WTC11 (cell line): ENCODE measurements at regions not wholly inside any gene's neighbourhood (a gene's known extent, or its start where the extent isn't known, plus 50 kb on each side); places are given as distances from the start of the nearest gene placed in this dataset.

Experiments used
- MAX ChIP-seq: sonication (generic); formaldehyde crosslinking; IDR thresholded peaks from 2 replicates; pipeline ENCODE4 v1.8.0; 2022; ENCODE audit warnings: mild to moderate bottlenecking, missing genetic modification reagents
- USF2 ChIP-seq: sonication (generic); formaldehyde crosslinking; IDR thresholded peaks from 2 replicates; pipeline ENCODE4 v1.8.1; 2023; ENCODE audit warnings: mild to moderate bottlenecking, missing genetic modification reagents, moderate library complexity
- ZNF121 ChIP-seq: sonication (generic); formaldehyde crosslinking; IDR thresholded peaks from 2 replicates; pipeline ENCODE4 v1.8.0; 2023; ENCODE audit warnings: missing genetic modification reagents
- ZNF263 ChIP-seq: sonication (generic); formaldehyde crosslinking; IDR thresholded peaks from 2 replicates; pipeline ENCODE4 v1.8.1; 2022; ENCODE audit warnings: low read depth, mild to moderate bottlenecking, moderate library complexity, missing genetic modification reagents
- TF ChIP-seq, protein P1 (sequence below): fragments of 200-600 bp; IDR thresholded peaks from 2 replicates; pipeline ENCODE4 v1.8.0; 2022; ENCODE audit warnings: antibody characterized with exemption
- TF ChIP-seq, protein P2 (sequence below): fragments of 250-450 bp; sonication (Bioruptor Pico); IDR thresholded peaks from 2 replicates; pipeline ENCODE4 v1.9.0; 2021; ENCODE audit warnings: mild to moderate bottlenecking, borderline replicate concordance

DNA sequence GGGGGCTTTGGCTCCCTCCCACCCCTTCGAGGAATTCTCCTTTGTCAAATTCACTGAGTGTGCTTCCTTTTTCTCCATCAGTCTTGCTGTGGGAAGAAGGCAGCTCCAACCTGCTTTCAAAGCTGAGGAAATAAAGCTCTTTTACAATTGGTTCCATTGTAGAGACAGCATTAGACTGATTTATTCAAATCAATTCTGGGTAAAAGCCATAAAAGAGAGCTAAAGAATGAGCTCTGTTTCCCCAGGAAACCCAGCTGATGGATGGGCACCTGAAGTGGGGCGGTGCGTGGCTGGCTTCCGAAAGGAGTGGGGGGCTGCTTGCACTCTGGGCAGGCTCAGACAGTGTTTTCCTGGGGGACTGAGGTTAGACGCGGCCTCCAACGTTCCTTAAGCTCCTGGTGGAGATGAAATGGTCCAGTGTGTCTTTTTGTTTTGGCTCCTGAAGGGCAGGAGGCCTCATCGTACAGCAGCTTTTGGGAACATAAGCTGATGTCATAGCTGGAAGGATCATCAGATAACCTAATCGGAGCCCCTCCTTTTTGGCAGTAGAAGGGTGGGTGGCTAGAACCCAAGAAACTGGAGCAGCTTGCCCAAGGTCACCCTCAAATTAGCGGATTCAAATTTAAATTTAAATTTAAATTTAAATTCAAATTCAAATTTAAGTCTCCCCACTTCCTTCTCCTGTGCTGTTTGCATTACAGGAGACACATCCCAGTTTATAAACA, 128.5 kb upstream of the EEF2KMT start:
- TF ChIP-seq, protein P1, sequence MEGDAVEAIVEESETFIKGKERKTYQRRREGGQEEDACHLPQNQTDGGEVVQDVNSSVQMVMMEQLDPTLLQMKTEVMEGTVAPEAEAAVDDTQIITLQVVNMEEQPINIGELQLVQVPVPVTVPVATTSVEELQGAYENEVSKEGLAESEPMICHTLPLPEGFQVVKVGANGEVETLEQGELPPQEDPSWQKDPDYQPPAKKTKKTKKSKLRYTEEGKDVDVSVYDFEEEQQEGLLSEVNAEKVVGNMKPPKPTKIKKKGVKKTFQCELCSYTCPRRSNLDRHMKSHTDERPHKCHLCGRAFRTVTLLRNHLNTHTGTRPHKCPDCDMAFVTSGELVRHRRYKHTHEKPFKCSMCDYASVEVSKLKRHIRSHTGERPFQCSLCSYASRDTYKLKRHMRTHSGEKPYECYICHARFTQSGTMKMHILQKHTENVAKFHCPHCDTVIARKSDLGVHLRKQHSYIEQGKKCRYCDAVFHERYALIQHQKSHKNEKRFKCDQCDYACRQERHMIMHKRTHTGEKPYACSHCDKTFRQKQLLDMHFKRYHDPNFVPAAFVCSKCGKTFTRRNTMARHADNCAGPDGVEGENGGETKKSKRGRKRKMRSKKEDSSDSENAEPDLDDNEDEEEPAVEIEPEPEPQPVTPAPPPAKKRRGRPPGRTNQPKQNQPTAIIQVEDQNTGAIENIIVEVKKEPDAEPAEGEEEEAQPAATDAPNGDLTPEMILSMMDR = no peak
- TF ChIP-seq ZNF263 (CRISPR knock-in tag) (no peak), ZNF121 (CRISPR knock-in tag) (no peak), USF2 (CRISPR knock-in tag) (no peak), MAX (no peak)
- TF ChIP-seq, protein P2, sequence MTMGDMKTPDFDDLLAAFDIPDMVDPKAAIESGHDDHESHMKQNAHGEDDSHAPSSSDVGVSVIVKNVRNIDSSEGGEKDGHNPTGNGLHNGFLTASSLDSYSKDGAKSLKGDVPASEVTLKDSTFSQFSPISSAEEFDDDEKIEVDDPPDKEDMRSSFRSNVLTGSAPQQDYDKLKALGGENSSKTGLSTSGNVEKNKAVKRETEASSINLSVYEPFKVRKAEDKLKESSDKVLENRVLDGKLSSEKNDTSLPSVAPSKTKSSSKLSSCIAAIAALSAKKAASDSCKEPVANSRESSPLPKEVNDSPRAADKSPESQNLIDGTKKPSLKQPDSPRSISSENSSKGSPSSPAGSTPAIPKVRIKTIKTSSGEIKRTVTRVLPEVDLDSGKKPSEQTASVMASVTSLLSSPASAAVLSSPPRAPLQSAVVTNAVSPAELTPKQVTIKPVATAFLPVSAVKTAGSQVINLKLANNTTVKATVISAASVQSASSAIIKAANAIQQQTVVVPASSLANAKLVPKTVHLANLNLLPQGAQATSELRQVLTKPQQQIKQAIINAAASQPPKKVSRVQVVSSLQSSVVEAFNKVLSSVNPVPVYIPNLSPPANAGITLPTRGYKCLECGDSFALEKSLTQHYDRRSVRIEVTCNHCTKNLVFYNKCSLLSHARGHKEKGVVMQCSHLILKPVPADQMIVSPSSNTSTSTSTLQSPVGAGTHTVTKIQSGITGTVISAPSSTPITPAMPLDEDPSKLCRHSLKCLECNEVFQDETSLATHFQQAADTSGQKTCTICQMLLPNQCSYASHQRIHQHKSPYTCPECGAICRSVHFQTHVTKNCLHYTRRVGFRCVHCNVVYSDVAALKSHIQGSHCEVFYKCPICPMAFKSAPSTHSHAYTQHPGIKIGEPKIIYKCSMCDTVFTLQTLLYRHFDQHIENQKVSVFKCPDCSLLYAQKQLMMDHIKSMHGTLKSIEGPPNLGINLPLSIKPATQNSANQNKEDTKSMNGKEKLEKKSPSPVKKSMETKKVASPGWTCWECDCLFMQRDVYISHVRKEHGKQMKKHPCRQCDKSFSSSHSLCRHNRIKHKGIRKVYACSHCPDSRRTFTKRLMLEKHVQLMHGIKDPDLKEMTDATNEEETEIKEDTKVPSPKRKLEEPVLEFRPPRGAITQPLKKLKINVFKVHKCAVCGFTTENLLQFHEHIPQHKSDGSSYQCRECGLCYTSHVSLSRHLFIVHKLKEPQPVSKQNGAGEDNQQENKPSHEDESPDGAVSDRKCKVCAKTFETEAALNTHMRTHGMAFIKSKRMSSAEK = no peak
